Trophoblast cell (in vitro differentiated cells and primary cell): ENCODE measurements at regions not wholly inside any gene's neighbourhood (a gene's known extent, or its start where the extent isn't known, plus 50 kb on each side); places are given as distances from the start of the nearest gene placed in this dataset.
"Not testable (repeated sequence)": the region's sequence is repeated elsewhere in the genome, so short reads cannot be mapped to it uniquely, and the experiment has no call there.

Experiments used
- DNase-seq, 2 donors: peaks; one replicate each; pipeline ENCODE4 v3.0.0-alpha.2; 2016
- H2AFZ ChIP-seq: 2 replicates; pipeline ENCODE4 v1.6.1; 2013; ENCODE audit warnings: low read length, moderate library complexity, mild to moderate bottlenecking; ENCODE audit not compliant: insufficient read depth, poor library complexity
- H2AK5ac ChIP-seq: 2 replicates; pipeline ENCODE4 v1.6.1; 2013; ENCODE audit warnings: mild to moderate bottlenecking, low read length
- H2BK120ac ChIP-seq: 2 replicates; pipeline ENCODE4 v1.6.1; 2013; ENCODE audit warnings: low read length, mild to moderate bottlenecking, moderate library complexity; ENCODE audit not compliant: insufficient read depth, poor library complexity
- H2BK12ac ChIP-seq: 2 replicates; pipeline ENCODE4 v1.6.1; 2013; ENCODE audit warnings: mild to moderate bottlenecking, low read length, moderate library complexity
- H2BK5ac ChIP-seq: 2 replicates; pipeline ENCODE4 v1.6.1; 2013; ENCODE audit warnings: low read length, low read depth, moderate library complexity, mild to moderate bottlenecking; ENCODE audit not compliant: poor library complexity
- H3K14ac ChIP-seq: 2 replicates; pipeline ENCODE4 v1.6.1; 2013; ENCODE audit warnings: mild to moderate bottlenecking, low read length
- H3K18ac ChIP-seq: 2 replicates; pipeline ENCODE4 v1.6.1; 2013; ENCODE audit warnings: mild to moderate bottlenecking, low read length
- H3K23ac ChIP-seq: 2 replicates; pipeline ENCODE4 v1.6.1; 2013; ENCODE audit warnings: low read length
- H3K27ac ChIP-seq: 2 replicates; pipeline ENCODE4 v1.5.1; 2013; ENCODE audit warnings: low read depth, mild to moderate bottlenecking, inconsistent platforms, low read length, moderate library complexity
- H3K27me3 ChIP-seq: 2 replicates; pipeline ENCODE4 v1.6.1; 2013; ENCODE audit warnings: inconsistent platforms, mild to moderate bottlenecking, low read length, moderate library complexity; ENCODE audit not compliant: insufficient read depth
- H3K36me3 ChIP-seq, 2 experiments: 1 replicate in 1 of 2; 2 replicates in 1 of 2; pipeline ENCODE4 v1.6.1; 2013; ENCODE audit warnings: low read length in 2 of 2, mild to moderate bottlenecking in 2 of 2, moderate library complexity in 1 of 2; ENCODE audit not compliant: insufficient read depth in 2 of 2, control insufficient read depth in 1 of 2
- H3K4ac ChIP-seq: 2 replicates; pipeline ENCODE4 v1.6.1; 2013; ENCODE audit warnings: low read depth, mild to moderate bottlenecking, low read length, moderate library complexity
- H3K4me1 ChIP-seq, 2 experiments: 1 replicate in 1 of 2; 2 replicates in 1 of 2; pipeline ENCODE4 v1.6.1; 2013; ENCODE audit warnings: low read length in 2 of 2, mild to moderate bottlenecking in 2 of 2, moderate library complexity in 1 of 2; ENCODE audit not compliant: insufficient read depth in 2 of 2, control insufficient read depth in 1 of 2
- H3K4me2 ChIP-seq: 2 replicates; pipeline ENCODE4 v1.6.1; 2013; ENCODE audit warnings: inconsistent platforms, mild to moderate bottlenecking, low read length, moderate library complexity
- H3K4me3 ChIP-seq: 2 replicates; pipeline ENCODE4 v1.5.1; 2013; ENCODE audit warnings: mild to moderate bottlenecking, low read depth, low read length, inconsistent platforms
- H3K79me1 ChIP-seq: one replicate; pipeline ENCODE4 v1.6.1; 2013; ENCODE audit warnings: low read length
- H3K79me2 ChIP-seq: 2 replicates; pipeline ENCODE4 v1.6.1; 2013; ENCODE audit warnings: low read length, mild to moderate bottlenecking; ENCODE audit not compliant: control insufficient read depth, insufficient read depth, poor library complexity
- H3K9ac ChIP-seq: 2 replicates; pipeline ENCODE4 v1.6.1; 2013; ENCODE audit warnings: mild to moderate bottlenecking, low read length
- H3K9me3 ChIP-seq: 2 replicates; pipeline ENCODE4 v1.6.1; 2013; ENCODE audit warnings: low read depth, mild to moderate bottlenecking, control low read depth, inconsistent platforms, low read length; ENCODE audit not compliant: insufficient read depth
- H4K12ac ChIP-seq: 2 replicates; pipeline ENCODE4 v1.6.1; 2013; ENCODE audit warnings: low read depth, mild to moderate bottlenecking, low read length, moderate library complexity
- H4K8ac ChIP-seq: 2 replicates; pipeline ENCODE4 v1.6.1; 2013; ENCODE audit warnings: low read depth, mild to moderate bottlenecking, low read length, moderate library complexity
- H4K91ac ChIP-seq: one replicate; pipeline ENCODE4 v1.6.1; 2013; ENCODE audit warnings: low read depth, mild to moderate bottlenecking, low read length, moderate library complexity
- WGBS: extraction: QIAGEN DNeasy Blood & Tissue Kit; methylation state at CpG from one replicate; pipeline ENCODE4 v1.1.7; 2013; ENCODE audit warnings: missing lambda C conversion rate; ENCODE audit not compliant: insufficient read length, insufficient coverage; ENCODE audit errors: extremely low coverage; 5-methylcytosine and 5-hydroxymethylcytosine counted together

DNA sequence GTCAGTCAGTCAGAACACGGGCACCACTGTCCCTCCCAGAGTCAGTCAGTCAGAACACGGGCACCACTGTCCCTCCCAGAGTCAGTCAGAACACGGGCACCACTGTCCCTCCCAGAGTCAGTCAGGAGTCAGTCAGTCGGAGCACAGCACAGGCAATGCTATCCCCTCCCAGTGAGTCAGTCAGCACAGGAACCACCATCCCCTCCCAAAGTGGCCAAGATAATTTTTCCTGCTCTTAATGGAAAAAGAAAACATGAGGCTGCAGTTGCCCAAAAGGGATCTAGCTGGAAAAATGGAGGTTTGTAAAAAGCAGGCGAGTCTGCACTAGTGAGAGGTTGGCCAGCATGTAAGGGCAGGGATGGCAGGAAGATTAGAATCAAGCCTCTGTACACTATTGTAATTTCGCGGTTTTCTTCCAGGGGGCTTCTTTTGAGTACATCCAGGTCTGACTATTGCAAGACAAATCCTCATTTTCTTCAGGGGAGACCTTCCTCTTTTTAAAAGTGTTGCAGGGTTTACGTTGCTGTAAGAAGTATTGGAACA is 213.8 kb downstream of the SIPA1L2 start:
- Histone ChIP-seq H2AK5ac (no peak overlapping the region), H3K79me1 (peaks cover 5% of the 10 kb centered on the region), H3K14ac (no peak overlapping the region), H2AFZ (no peak overlapping the region), H3K23ac (no peak overlapping the region), H3K18ac (no peak overlapping the region), H3K27ac (no peak overlapping the region), H3K4me1 (peaks cover 13% of the 10 kb centered on the region in 2 experiments), H3K9ac (no peak overlapping the region), H3K79me2 (no peaks in the 10 kb centered on the region), H2BK5ac (no peak overlapping the region), H2BK120ac (no peak overlapping the region), H3K27me3 (no peaks in the 10 kb centered on the region), H3K9me3 (no peaks in the 10 kb centered on the region), H3K4me3 (no peak overlapping the region), H4K91ac (no peak overlapping the region), H2BK12ac (no peak overlapping the region), H4K8ac (no peak overlapping the region), H3K4me2 (no peak overlapping the region), H3K36me3 (peaks cover 15 to 35% of the 10 kb centered on the region in 2 experiments), H3K4ac (no peak overlapping the region), H4K12ac (no peak overlapping the region)
- DNase-seq = no peak
- WGBS = no CpG with 5 or more reads among the region's 8 CpGs

DNA sequence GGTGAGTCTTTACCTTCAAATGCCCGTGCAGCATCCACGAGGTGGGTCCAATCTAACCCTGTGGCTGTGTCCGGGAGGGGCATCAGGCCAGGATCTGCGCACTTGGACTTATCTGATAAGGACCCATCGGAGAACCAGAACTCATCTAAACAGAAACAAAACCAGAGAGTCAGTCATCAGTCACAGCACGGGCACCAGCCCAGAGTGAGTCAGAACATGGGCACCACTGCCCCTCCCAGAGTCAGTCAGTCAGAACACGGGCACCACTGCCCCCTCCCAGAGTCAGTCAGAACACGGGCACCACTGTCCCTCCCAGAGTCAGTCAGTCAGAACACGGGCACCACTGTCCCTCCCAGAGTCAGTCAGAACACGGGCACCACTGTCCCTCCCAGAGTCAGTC is 214.5 kb downstream of the SIPA1L2 start:
- H3K23ac ChIP-seq, H2BK120ac ChIP-seq, H3K27me3 ChIP-seq, H4K91ac ChIP-seq, H2BK5ac ChIP-seq, H2AK5ac ChIP-seq, H3K27ac ChIP-seq, H3K14ac ChIP-seq, H3K4me3 ChIP-seq, H3K4ac ChIP-seq, H4K8ac ChIP-seq, H3K9ac ChIP-seq, DNase-seq, H2AFZ ChIP-seq, H3K79me2 ChIP-seq, H3K9me3 ChIP-seq, H3K18ac ChIP-seq, H3K4me2 ChIP-seq, H3K79me1 ChIP-seq, H4K12ac ChIP-seq: not testable (repeated sequence)
- H3K36me3 ChIP-seq = peaks cover 15 to 33% of the 10 kb centered on the region in 2 experiments
- peaks cover 13% of the 10 kb centered on the region in 2 experiments for H3K4me1 ChIP-seq
- peak overlapping the region; percentile 6 for H2BK12ac ChIP-seq
- no CpG with 5 or more reads among the region's 10 CpGs for WGBS

DNA sequence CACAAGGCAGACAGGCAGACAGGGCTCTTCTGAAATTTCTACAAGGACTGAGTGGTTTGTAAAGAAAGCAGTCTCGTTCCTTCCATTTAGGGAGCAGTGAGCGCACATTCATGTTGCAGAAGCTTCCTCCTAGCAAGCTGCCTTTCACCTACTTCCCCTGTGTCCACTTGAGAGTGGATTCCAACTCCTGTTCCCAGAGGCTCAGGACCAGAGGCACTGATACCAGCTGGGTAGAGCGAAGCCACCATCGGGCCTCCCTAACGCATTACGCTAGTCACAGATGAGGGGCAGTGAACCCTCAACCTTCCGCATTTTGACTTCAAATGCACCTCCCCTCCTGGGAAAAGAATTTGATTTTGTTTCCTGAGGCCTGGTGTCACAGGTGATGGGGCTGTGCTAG is 215.8 kb downstream of the SIPA1L2 start:
- H3K79me1 ChIP-seq = peaks cover 5% of the 10 kb centered on the region
- H3K4me3 ChIP-seq = no peak overlapping the region
- H3K27me3 ChIP-seq = no peaks in the 10 kb centered on the region
- H2BK5ac ChIP-seq = peak overlapping the region; percentile 1
- H2AFZ ChIP-seq = no peak overlapping the region
- no peak overlapping the region for H3K9ac ChIP-seq
- H2BK120ac ChIP-seq = no peak overlapping the region
- WGBS = no CpG with 5 or more reads among the region's 7 CpGs
- no peak for DNase-seq
- peak overlapping the region; percentile 6 for H2BK12ac ChIP-seq
- peak overlapping the region; percentile 8 for H3K14ac ChIP-seq
- no peak overlapping the region for H3K23ac ChIP-seq
- H3K18ac ChIP-seq = no peak overlapping the region
- H3K4me2 ChIP-seq = peak overlapping the region; percentile 12
- H3K79me2 ChIP-seq = no peaks in the 10 kb centered on the region
- peaks cover 19 to 31% of the 10 kb centered on the region in 2 experiments for H3K36me3 ChIP-seq
- no peak overlapping the region for H4K12ac ChIP-seq
- H4K8ac ChIP-seq = no peak overlapping the region
- no peak overlapping the region for H4K91ac ChIP-seq
- peaks cover 13% of the 10 kb centered on the region in 2 experiments for H3K4me1 ChIP-seq
- no peaks in the 10 kb centered on the region for H3K9me3 ChIP-seq
- no peak overlapping the region for H3K4ac ChIP-seq
- H2AK5ac ChIP-seq = no peak overlapping the region
- peak overlapping the region; percentile 56 for H3K27ac ChIP-seq

DNA sequence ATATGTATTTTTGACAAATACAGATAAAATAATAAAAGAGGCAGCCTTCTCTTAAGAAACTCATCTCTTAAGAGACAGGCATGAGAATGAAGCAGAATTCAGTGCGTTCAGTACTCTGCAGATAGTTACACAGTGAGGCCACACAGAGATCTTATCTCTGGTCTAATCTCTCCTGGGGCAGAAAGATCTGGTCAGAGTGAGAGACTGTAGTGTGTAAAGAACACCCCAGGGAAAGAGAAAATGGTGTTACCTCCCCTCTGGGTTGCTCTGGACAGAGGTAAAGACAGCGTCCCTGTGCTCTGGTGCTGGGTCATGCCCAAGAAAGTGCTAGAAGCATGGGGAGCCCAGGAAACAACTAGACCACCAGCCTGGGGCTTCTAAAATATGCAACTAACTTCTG is 216.3 kb downstream of the SIPA1L2 start:
- peak overlapping the region; percentile 56 for H3K27ac ChIP-seq
- no peak overlapping the region for H2AK5ac ChIP-seq
- H3K23ac ChIP-seq = no peak overlapping the region
- no peak overlapping the region for H4K8ac ChIP-seq
- no peak overlapping the region for H4K12ac ChIP-seq
- no peak overlapping the region for H3K4ac ChIP-seq
- H3K79me1 ChIP-seq = peaks cover 5% of the 10 kb centered on the region
- no peaks in the 10 kb centered on the region for H3K9me3 ChIP-seq
- DNase-seq = peak in 1 of 2 donors; percentile 41
- H3K14ac ChIP-seq = no peak overlapping the region
- H2AFZ ChIP-seq = no peak overlapping the region
- peaks cover 19 to 28% of the 10 kb centered on the region in 2 experiments for H3K36me3 ChIP-seq
- H3K79me2 ChIP-seq = no peaks in the 10 kb centered on the region
- WGBS = no CpG with 5 or more reads among the region's 2 CpGs
- peaks cover 13% of the 10 kb centered on the region in 2 experiments for H3K4me1 ChIP-seq
- no peaks in the 10 kb centered on the region for H3K27me3 ChIP-seq
- H2BK120ac ChIP-seq = no peak overlapping the region
- no peak overlapping the region for H3K9ac ChIP-seq
- H4K91ac ChIP-seq = no peak overlapping the region
- no peak overlapping the region for H3K18ac ChIP-seq
- H3K4me3 ChIP-seq = no peak overlapping the region
- H3K4me2 ChIP-seq = peak overlapping the region; percentile 12
- no peak overlapping the region for H2BK12ac ChIP-seq
- H2BK5ac ChIP-seq = peak overlapping the region; percentile 1
